GM21367 (cell line): ENCODE measurements at regions not wholly inside any gene's neighbourhood (a gene's known extent, or its start where the extent isn't known, plus 50 kb on each side); places are given as distances from the start of the nearest gene placed in this dataset.

Source experiments
- ATAC-seq: cut with Tn5 transposase; IDR thresholded peaks from one replicate; pipeline ENCODE4 v1.9.1; 2021; ENCODE audit not compliant: unreplicated experiment

GRCh38 chr13:39281539-39282150 is 243.4 kb downstream of the NHLRC3 start:
- no peak for ATAC-seq

GRCh38 chr13:39282400-39282972 is 244.2 kb downstream of the NHLRC3 start:
- ATAC-seq, result peak; percentile 86

GRCh38 chr13:39283072-39283471 is 244.8 kb downstream of the NHLRC3 start:
- no peak for ATAC-seq

- ATAC-seq, result no peak
These were observed 246.6 kb downstream of the NHLRC3 start for GRCh38 chr13:39284801-39285388.
